Trophoblast cell (in vitro differentiated cells and primary cell): ENCODE measurements at regions not wholly inside any gene's neighbourhood (a gene's known extent, or its start where the extent isn't known, plus 50 kb on each side); places are given as distances from the start of the nearest gene placed in this dataset.

ENCODE experiments used
- DNase-seq, 2 donors: peaks; one replicate each; pipeline ENCODE4 v3.0.0-alpha.2; 2016
- H2AFZ ChIP-seq: 2 replicates; pipeline ENCODE4 v1.6.1; 2013; ENCODE audit warnings: low read length, moderate library complexity, mild to moderate bottlenecking; ENCODE audit not compliant: insufficient read depth, poor library complexity
- H2AK5ac ChIP-seq: 2 replicates; pipeline ENCODE4 v1.6.1; 2013; ENCODE audit warnings: mild to moderate bottlenecking, low read length
- H2BK120ac ChIP-seq: 2 replicates; pipeline ENCODE4 v1.6.1; 2013; ENCODE audit warnings: low read length, mild to moderate bottlenecking, moderate library complexity; ENCODE audit not compliant: insufficient read depth, poor library complexity
- H2BK12ac ChIP-seq: 2 replicates; pipeline ENCODE4 v1.6.1; 2013; ENCODE audit warnings: mild to moderate bottlenecking, low read length, moderate library complexity
- H2BK5ac ChIP-seq: 2 replicates; pipeline ENCODE4 v1.6.1; 2013; ENCODE audit warnings: low read length, low read depth, moderate library complexity, mild to moderate bottlenecking; ENCODE audit not compliant: poor library complexity
- H3K14ac ChIP-seq: 2 replicates; pipeline ENCODE4 v1.6.1; 2013; ENCODE audit warnings: mild to moderate bottlenecking, low read length
- H3K18ac ChIP-seq: 2 replicates; pipeline ENCODE4 v1.6.1; 2013; ENCODE audit warnings: mild to moderate bottlenecking, low read length
- H3K23ac ChIP-seq: 2 replicates; pipeline ENCODE4 v1.6.1; 2013; ENCODE audit warnings: low read length
- H3K27ac ChIP-seq: 2 replicates; pipeline ENCODE4 v1.5.1; 2013; ENCODE audit warnings: low read depth, mild to moderate bottlenecking, inconsistent platforms, low read length, moderate library complexity
- H3K27me3 ChIP-seq: 2 replicates; pipeline ENCODE4 v1.6.1; 2013; ENCODE audit warnings: inconsistent platforms, mild to moderate bottlenecking, low read length, moderate library complexity; ENCODE audit not compliant: insufficient read depth
- H3K36me3 ChIP-seq, 2 experiments: 1 replicate in 1 of 2; 2 replicates in 1 of 2; pipeline ENCODE4 v1.6.1; 2013; ENCODE audit warnings: low read length in 2 of 2, mild to moderate bottlenecking in 2 of 2, moderate library complexity in 1 of 2; ENCODE audit not compliant: insufficient read depth in 2 of 2, control insufficient read depth in 1 of 2
- H3K4ac ChIP-seq: 2 replicates; pipeline ENCODE4 v1.6.1; 2013; ENCODE audit warnings: low read depth, mild to moderate bottlenecking, low read length, moderate library complexity
- H3K4me1 ChIP-seq, 2 experiments: 1 replicate in 1 of 2; 2 replicates in 1 of 2; pipeline ENCODE4 v1.6.1; 2013; ENCODE audit warnings: low read length in 2 of 2, mild to moderate bottlenecking in 2 of 2, moderate library complexity in 1 of 2; ENCODE audit not compliant: insufficient read depth in 2 of 2, control insufficient read depth in 1 of 2
- H3K4me2 ChIP-seq: 2 replicates; pipeline ENCODE4 v1.6.1; 2013; ENCODE audit warnings: inconsistent platforms, mild to moderate bottlenecking, low read length, moderate library complexity
- H3K4me3 ChIP-seq: 2 replicates; pipeline ENCODE4 v1.5.1; 2013; ENCODE audit warnings: mild to moderate bottlenecking, low read depth, low read length, inconsistent platforms
- H3K79me1 ChIP-seq: one replicate; pipeline ENCODE4 v1.6.1; 2013; ENCODE audit warnings: low read length
- H3K79me2 ChIP-seq: 2 replicates; pipeline ENCODE4 v1.6.1; 2013; ENCODE audit warnings: low read length, mild to moderate bottlenecking; ENCODE audit not compliant: control insufficient read depth, insufficient read depth, poor library complexity
- H3K9ac ChIP-seq: 2 replicates; pipeline ENCODE4 v1.6.1; 2013; ENCODE audit warnings: mild to moderate bottlenecking, low read length
- H3K9me3 ChIP-seq: 2 replicates; pipeline ENCODE4 v1.6.1; 2013; ENCODE audit warnings: low read depth, mild to moderate bottlenecking, control low read depth, inconsistent platforms, low read length; ENCODE audit not compliant: insufficient read depth
- H4K12ac ChIP-seq: 2 replicates; pipeline ENCODE4 v1.6.1; 2013; ENCODE audit warnings: low read depth, mild to moderate bottlenecking, low read length, moderate library complexity
- H4K8ac ChIP-seq: 2 replicates; pipeline ENCODE4 v1.6.1; 2013; ENCODE audit warnings: low read depth, mild to moderate bottlenecking, low read length, moderate library complexity
- H4K91ac ChIP-seq: one replicate; pipeline ENCODE4 v1.6.1; 2013; ENCODE audit warnings: low read depth, mild to moderate bottlenecking, low read length, moderate library complexity
- WGBS: extraction: QIAGEN DNeasy Blood & Tissue Kit; methylation state at CpG from one replicate; pipeline ENCODE4 v1.1.7; 2013; ENCODE audit warnings: missing lambda C conversion rate; ENCODE audit not compliant: insufficient read length, insufficient coverage; ENCODE audit errors: extremely low coverage; 5-methylcytosine and 5-hydroxymethylcytosine counted together

- Histone ChIP-seq H3K36me3 (no peaks in the 10 kb centered on the region), H4K91ac (no peak overlapping the region), H3K9ac (no peak overlapping the region), H3K9me3 (peaks cover 2% of the 10 kb centered on the region), H2AK5ac (no peak overlapping the region), H3K14ac (no peak overlapping the region), H3K4me1 (no peaks in the 10 kb centered on the region), H3K27me3 (no peaks in the 10 kb centered on the region), H2BK5ac (no peak overlapping the region), H2BK120ac (no peak overlapping the region), H4K12ac (no peak overlapping the region), H3K27ac (no peak overlapping the region), H3K18ac (no peak overlapping the region), H3K79me1 (no peaks in the 10 kb centered on the region), H3K4me2 (no peak overlapping the region), H3K79me2 (no peaks in the 10 kb centered on the region), H3K4ac (no peak overlapping the region), H4K8ac (no peak overlapping the region), H3K23ac (no peak overlapping the region), H3K4me3 (no peak overlapping the region), H2BK12ac (no peak overlapping the region), H2AFZ (no peak overlapping the region)
- DNase-seq, result no peak
- no CpG with 5 or more reads among the region's 2 CpGs for WGBS
Measured at GRCh38 chr10:128929767-128930166, 537.3 kb upstream of the MGMT start.

- no peak overlapping the region for H4K91ac ChIP-seq
- DNase-seq, result no peak
- H3K14ac ChIP-seq, result no peak overlapping the region
- H4K8ac ChIP-seq, result no peak overlapping the region
- H2AFZ ChIP-seq, result no peak overlapping the region
- H3K4me1 ChIP-seq, result no peaks in the 10 kb centered on the region
- H3K36me3 ChIP-seq, result no peaks in the 10 kb centered on the region
- WGBS, result no CpG with 5 or more reads among the region's 6 CpGs
- H3K4ac ChIP-seq, result no peak overlapping the region
- no peak overlapping the region for H2AK5ac ChIP-seq
- H3K4me2 ChIP-seq, result no peak overlapping the region
- H3K9ac ChIP-seq, result no peak overlapping the region
- H3K79me1 ChIP-seq, result no peaks in the 10 kb centered on the region
- no peak overlapping the region for H3K4me3 ChIP-seq
- no peak overlapping the region for H3K27ac ChIP-seq
- no peaks in the 10 kb centered on the region for H3K27me3 ChIP-seq
- H2BK120ac ChIP-seq, result no peak overlapping the region
- H3K79me2 ChIP-seq, result no peaks in the 10 kb centered on the region
- H4K12ac ChIP-seq, result no peak overlapping the region
- H3K23ac ChIP-seq, result no peak overlapping the region
- H3K9me3 ChIP-seq, result no peaks in the 10 kb centered on the region
- H2BK5ac ChIP-seq, result no peak overlapping the region
- no peak overlapping the region for H3K18ac ChIP-seq
- H2BK12ac ChIP-seq, result no peak overlapping the region
Measured at GRCh38 chr10:128930515-128930914, 536.5 kb upstream of the MGMT start.

- Histone ChIP-seq H3K4ac (no peak overlapping the region), H2AFZ (no peak overlapping the region), H2BK5ac (no peak overlapping the region), H4K8ac (no peak overlapping the region), H3K4me1 (no peaks in the 10 kb centered on the region), H3K4me2 (no peak overlapping the region), H3K9ac (no peak overlapping the region), H3K4me3 (no peak overlapping the region), H3K27me3 (no peaks in the 10 kb centered on the region), H3K9me3 (no peaks in the 10 kb centered on the region), H3K79me1 (no peaks in the 10 kb centered on the region), H2BK120ac (no peak overlapping the region), H4K91ac (no peak overlapping the region), H3K79me2 (no peaks in the 10 kb centered on the region), H3K18ac (no peak overlapping the region), H3K14ac (no peak overlapping the region), H3K36me3 (no peaks in the 10 kb centered on the region), H2AK5ac (no peak overlapping the region), H2BK12ac (no peak overlapping the region), H3K23ac (no peak overlapping the region), H3K27ac (no peak overlapping the region), H4K12ac (no peak overlapping the region)
- DNase-seq, result no peak
- WGBS, result no CpG with 5 or more reads among the region's 19 CpGs
Measured at GRCh38 chr10:128932071-128932820, 534.8 kb upstream of the MGMT start.

- no peak overlapping the region for H3K4me3 ChIP-seq
- no peak overlapping the region for H4K91ac ChIP-seq
- no peak overlapping the region for H3K9ac ChIP-seq
- H3K18ac ChIP-seq, result no peak overlapping the region
- WGBS, result no CpG with 5 or more reads among the region's 6 CpGs
- H3K79me1 ChIP-seq, result no peaks in the 10 kb centered on the region
- H3K4me2 ChIP-seq, result no peak overlapping the region
- H2AFZ ChIP-seq, result no peak overlapping the region
- no peak for DNase-seq
- no peak overlapping the region for H4K12ac ChIP-seq
- H2BK5ac ChIP-seq, result no peak overlapping the region
- H2AK5ac ChIP-seq, result no peak overlapping the region
- H3K27me3 ChIP-seq, result no peaks in the 10 kb centered on the region
- no peak overlapping the region for H2BK12ac ChIP-seq
- H3K9me3 ChIP-seq, result no peaks in the 10 kb centered on the region
- no peak overlapping the region for H3K23ac ChIP-seq
- H3K14ac ChIP-seq, result no peak overlapping the region
- H3K27ac ChIP-seq, result no peak overlapping the region
- H3K36me3 ChIP-seq, result no peaks in the 10 kb centered on the region
- H4K8ac ChIP-seq, result no peak overlapping the region
- no peaks in the 10 kb centered on the region for H3K79me2 ChIP-seq
- no peak overlapping the region for H3K4ac ChIP-seq
- no peak overlapping the region for H2BK120ac ChIP-seq
- H3K4me1 ChIP-seq, result no peaks in the 10 kb centered on the region
Measured at GRCh38 chr10:128934492-128934891, 532.5 kb upstream of the MGMT start.
